ENCODE measurements at regions not wholly inside any gene's neighbourhood (a gene's known extent, or its start where the extent isn't known, plus 50 kb on each side); places are given as distances from the start of the nearest gene placed in this dataset.

DNA sequence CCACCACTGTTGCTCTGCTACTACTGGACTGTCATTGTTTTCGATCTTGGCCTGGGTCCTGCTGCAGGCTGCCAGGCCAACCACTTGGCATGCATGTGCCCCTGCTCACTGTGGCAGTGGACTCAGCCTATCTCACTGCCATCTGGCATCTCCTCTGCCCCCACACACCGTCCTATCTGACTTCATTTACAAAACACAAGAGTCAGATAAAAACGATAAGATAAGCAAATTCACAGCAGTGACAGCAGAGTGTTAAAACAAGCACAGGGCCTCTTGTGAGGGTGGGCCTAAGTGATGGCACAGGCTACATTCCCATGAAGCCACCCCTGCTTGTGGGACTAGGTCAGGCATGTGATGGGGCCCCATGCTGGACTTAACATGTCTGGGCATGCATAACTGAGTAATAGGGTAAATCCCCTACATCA is 68.1 kb downstream of the CRYGS start:
- H3K27ac ChIP-seq, result no peak overlapping the region
- no peak for DNase-seq (ENCODE audit: low spot score)
- TF ChIP-seq, protein P1, sequence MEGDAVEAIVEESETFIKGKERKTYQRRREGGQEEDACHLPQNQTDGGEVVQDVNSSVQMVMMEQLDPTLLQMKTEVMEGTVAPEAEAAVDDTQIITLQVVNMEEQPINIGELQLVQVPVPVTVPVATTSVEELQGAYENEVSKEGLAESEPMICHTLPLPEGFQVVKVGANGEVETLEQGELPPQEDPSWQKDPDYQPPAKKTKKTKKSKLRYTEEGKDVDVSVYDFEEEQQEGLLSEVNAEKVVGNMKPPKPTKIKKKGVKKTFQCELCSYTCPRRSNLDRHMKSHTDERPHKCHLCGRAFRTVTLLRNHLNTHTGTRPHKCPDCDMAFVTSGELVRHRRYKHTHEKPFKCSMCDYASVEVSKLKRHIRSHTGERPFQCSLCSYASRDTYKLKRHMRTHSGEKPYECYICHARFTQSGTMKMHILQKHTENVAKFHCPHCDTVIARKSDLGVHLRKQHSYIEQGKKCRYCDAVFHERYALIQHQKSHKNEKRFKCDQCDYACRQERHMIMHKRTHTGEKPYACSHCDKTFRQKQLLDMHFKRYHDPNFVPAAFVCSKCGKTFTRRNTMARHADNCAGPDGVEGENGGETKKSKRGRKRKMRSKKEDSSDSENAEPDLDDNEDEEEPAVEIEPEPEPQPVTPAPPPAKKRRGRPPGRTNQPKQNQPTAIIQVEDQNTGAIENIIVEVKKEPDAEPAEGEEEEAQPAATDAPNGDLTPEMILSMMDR (IDR thresholded peaks at IDR 0.05), result no peak

DNA sequence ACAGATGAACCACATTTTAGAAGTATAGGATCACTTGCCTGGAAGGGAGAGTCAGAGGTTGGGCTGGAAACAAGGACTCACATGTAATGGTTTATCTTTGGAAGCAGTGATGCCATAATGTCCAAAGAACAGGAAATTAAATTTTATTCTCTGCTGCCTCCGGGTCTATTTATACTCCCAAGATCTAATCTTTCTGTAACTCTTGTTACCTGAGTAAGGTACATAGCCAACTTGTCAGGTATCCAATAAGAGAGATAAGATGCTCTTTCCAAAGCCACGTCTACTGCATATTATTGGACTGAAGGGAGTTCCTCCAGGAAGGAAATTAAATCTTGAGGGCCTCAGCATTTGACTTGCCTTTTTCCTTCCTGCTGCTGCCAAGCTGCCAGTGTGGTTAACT is 71.0 kb downstream of the CRYGS start:
- H3K27ac ChIP-seq, result no peak overlapping the region
- TF ChIP-seq, protein P1 (IDR thresholded peaks at IDR 0.05), result no peak
- H3K4me3 ChIP-seq, result no peak overlapping the region
- no peak for DNase-seq (ENCODE audit: low spot score)

More for the DNA sequence above, 68.1 kb downstream of the CRYGS start:
- H3K4me3 ChIP-seq, result no peak overlapping the region

DNA sequence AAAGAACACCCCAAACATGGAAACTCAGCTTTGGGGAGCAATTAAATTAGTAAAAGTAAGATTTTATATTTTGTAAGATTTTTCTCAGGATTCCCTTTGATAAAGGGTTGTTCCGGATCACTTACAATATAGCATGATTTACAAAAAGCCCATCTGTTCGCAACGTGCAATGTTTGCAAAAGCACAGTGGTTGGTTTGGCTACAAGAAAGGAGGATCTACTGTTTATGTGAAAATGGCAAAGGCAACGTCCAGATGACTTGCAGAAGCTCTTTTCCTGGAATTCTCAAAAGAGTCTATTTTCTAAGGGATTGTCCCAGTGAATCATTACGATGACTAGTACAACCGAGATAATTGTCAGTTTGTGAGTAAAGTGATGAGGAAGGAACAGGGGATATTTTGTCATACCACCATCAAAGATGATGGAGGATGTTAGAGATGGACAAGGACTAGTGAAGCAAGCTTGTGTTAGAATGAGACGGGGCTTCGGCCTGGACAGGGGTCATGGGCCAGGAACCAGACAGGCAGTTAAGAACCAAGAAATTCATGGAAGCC is 71.6 kb downstream of the CRYGS start:
- H3K4me3 ChIP-seq, result no peak overlapping the region
- H3K27ac ChIP-seq, result no peak overlapping the region
- TF ChIP-seq, protein P1 (IDR thresholded peaks at IDR 0.05), result no peak
- DNase-seq (ENCODE audit: low spot score), result no peak

DNA sequence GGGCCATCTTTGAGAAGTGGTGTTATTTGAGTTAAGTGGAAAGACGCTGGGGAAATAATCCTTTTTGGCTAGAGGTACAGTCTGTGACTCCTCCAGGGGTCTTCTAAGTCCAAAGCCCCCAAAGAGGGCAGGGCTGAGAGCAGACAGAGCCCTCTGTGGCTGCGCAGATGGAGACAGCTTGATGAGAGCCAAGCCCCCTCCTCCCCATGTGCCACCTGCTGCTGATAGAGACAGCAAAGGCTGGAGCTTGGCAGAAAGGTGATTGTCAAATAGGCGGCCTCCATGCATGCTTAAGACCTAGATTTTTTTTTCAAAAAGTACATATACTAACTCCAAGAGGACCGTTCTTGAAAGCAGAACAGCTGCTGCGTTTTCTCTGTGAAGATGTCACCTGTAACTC is 72.4 kb downstream of the CRYGS start:
- Histone ChIP-seq H3K4me3 (no peak overlapping the region), H3K27ac (no peak overlapping the region)
- DNase-seq (ENCODE audit: low spot score), result no peak
- TF ChIP-seq, protein P1 (IDR thresholded peaks at IDR 0.05), result no peak

DNA sequence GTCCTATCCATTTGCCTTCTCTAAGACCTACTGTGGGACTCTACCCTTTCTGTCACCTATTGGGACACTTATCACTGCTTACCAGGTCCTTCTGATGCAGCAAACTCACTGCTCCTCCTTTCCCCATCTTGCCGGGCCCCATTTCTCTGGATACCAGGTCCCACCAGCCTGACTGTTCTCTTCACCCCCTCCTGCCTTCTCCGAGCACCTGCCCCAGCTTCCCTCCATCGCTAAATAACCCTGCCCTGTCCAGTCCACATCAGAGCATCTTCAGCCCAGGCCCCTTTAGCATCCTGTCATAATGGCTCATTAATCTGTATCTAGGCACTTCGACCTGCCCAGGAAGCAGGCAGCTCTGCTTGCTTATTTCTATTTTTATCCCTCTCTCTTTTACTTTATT is 74.7 kb downstream of the CRYGS start:
- TF ChIP-seq, protein P1 (IDR thresholded peaks at IDR 0.05), result no peak
- DNase-seq (ENCODE audit: low spot score), result no peak
- Histone ChIP-seq H3K4me3 (no peak overlapping the region), H3K27ac (no peak overlapping the region)

DNA sequence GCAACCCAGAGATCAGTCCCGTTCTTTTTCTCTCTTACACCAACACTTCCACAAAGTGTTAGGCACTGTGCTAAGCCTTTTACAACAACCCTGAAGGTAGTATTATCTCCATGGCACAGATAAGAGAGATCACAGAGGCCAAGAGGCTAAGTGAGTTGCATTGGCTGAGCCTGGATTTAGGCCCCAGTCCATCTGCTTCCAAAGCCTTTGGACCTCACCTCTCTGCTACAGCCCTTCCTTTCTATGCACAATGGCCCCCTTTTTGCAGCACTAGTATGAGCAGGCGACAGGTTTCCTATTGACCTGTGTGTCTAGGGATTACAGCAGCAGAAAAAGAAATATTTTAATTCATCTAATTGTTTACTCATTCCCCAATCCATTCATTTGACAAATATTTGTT is 76.2 kb downstream of the CRYGS start:
- no peak overlapping the region for H3K27ac ChIP-seq
- TF ChIP-seq, protein P1 (IDR thresholded peaks at IDR 0.05), result no peak
- no peak for DNase-seq (ENCODE audit: low spot score)
- H3K4me3 ChIP-seq, result no peak overlapping the region

DNA sequence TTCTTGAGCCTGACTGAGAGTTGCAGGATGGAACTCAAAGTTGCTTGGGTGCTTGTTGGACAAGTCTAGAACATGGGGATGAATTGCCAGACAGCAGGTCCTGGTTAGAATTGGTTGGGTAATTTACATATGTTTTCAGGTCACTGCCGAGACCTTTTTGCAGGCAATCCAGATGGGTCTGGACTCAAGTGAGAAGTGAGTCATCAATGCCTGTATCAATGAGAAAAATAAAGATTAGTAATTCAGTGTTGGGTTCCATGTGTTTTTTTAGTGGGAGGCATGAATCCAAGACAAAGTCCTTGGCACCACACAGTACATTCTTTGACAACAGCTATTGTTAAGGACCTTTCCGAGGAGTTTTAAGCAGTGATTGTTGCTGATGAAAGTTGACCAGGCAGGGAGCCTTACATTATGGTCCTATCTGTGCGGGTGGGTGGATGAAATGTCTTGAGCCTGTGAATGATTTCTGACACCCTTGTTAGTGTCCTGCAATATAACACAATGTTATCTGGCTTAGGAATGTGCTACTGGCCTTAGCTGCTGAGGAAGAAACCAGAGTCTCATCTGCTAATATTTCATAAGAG is 77.7 kb downstream of the CRYGS start:
- TF ChIP-seq, protein P1 (IDR thresholded peaks at IDR 0.05), result no peak
- no peak overlapping the region for H3K27ac ChIP-seq
- DNase-seq (ENCODE audit: low spot score), result no peak
- H3K4me3 ChIP-seq, result no peak overlapping the region

Data from coronary artery (tissue), 2 donors.